HG03439 (cell line): ENCODE measurements at regions not wholly inside any gene's neighbourhood (a gene's known extent, or its start where the extent isn't known, plus 50 kb on each side); places are given as distances from the start of the nearest gene placed in this dataset.
"Not testable (repeated sequence)": the region's sequence is repeated elsewhere in the genome, so short reads cannot be mapped to it uniquely, and the experiment has no call there.

Experiments used
- ATAC-seq: cut with Tn5 transposase; IDR thresholded peaks from one replicate; pipeline ENCODE4 v1.9.1; 2021; ENCODE audit warnings: mild to moderate bottlenecking, moderate library complexity; ENCODE audit not compliant: unreplicated experiment

DNA sequence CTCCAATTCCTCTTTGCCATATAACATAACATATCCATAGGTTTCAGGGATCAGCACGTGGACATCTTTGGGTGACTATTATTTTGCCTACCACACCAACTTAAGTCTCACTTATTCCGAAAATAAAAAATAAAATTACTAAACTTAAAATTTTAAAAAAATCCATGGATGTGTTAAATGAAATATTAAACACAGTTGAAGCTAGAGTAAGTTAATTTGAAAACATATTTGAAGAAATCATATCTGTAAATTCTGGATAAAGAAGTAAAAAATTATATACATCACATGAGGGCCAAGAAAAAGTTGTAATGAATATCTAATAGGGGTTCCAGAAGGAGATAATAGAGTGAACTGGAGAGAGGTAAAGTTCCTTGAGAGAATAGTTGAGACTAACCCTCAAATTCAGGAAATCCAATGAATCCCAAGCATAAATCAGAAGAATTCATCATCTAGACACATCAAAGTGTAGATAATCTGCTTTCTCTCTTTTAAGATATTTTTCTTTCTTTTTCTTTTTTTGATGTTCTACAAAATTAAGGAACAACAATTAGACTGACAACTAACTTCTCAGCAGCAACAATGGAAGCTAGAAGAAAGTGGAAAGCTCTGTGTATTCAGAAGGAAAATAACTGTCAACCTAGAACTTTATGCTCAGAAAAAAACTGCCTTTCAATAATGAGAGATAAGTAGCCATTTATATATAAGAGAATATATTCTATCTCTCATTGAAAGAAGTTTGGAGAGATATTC lies 147.4 kb downstream of the ABHD5 start:
- ATAC-seq, result no peak

DNA sequence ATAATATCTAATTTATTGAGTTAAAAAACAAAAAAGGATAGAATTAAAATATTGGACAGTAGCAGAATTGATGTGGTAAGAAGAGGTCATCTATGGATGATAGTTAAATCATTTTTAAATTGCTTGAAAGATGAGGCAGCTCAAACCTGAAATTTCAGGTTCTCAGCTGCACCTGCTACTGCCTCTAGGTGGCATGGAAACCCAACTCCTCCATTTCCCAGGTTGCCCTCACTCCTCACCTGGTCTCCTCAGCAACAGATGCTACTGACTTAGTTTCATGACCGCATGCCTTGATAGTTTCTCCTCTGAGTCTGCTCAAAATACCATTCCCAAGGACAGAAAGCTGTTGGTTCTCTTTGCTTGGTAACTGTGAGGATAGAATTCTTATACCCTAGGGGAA lies 148.1 kb downstream of the ABHD5 start:
- no peak for ATAC-seq

DNA sequence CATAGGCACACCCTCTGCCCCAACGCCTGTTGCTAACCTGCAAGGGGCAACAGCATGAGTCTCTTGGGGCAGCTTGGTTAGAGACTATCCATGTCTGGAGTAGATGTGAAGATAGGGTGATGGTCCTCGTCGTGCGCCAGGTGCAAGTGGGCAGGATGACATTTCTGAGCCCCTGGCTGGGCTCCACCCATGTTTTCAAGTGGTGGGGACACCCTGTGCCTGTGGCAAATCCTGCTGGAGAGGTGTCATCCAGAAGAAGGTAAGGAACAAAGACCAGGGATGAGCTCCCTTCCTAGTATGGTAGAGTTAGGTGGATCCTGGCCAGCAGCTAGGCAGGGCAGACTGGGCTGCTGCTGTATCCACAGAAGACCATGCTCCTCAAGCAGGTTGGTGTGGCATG lies 152.6 kb downstream of the ABHD5 start:
- ATAC-seq, result no peak

- no peak for ATAC-seq
Measured at GRCh38 chr3:43844757-43845156, 154.0 kb downstream of the ABHD5 start.

DNA sequence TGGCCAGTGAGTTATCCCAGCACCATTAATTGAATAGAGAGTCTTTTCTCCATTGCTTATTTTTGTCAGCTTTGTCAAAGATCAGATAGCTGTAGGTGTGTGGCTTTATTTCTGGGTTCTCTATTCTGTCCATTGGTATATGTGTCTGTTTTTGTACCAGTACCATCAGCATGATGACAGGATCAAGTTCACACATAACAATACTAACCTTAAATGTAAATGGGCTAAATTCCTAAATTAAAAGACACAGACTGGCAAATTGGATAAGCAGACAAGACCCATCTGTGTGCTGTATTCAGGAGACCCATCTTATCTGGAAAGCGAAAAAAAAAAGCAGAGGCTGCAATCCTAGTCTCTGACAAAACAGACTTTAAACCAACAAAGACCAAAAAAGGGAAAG lies 154.8 kb downstream of the ABHD5 start:
- ATAC-seq, result not testable (repeated sequence)

GRCh38 chr3:43852066-43852465 lies 161.3 kb downstream of the ABHD5 start:
- ATAC-seq, result no peak

GRCh38 chr3:43854283-43854682 lies 163.5 kb downstream of the ABHD5 start:
- ATAC-seq, result no peak

GRCh38 chr3:43854916-43855315 lies 164.2 kb downstream of the ABHD5 start:
- no peak for ATAC-seq

GRCh38 chr3:43855674-43856299 lies 165.0 kb downstream of the ABHD5 start:
- no peak for ATAC-seq

- no peak for ATAC-seq
Measured at GRCh38 chr3:43856351-43856750, 165.6 kb downstream of the ABHD5 start.

DNA sequence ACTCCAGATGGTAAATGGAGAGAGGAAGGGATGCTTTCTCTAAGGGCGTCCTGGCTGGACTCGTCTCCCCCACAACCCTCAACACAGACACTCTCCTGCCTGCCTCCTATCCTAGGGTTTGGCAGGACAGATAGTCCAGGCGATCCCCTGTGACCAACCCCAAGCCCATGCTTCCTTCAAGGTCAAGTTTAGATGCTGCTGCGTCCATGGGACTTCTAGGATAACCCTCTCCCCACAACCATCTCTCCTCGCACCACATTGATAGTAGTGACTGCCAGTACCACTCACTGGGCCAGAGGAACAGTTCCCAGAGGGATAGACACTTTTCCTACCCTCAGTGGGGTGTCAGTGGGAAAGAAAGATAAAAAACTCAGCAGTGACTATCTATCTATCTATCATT lies 166.0 kb downstream of the ABHD5 start:
- ATAC-seq, result no peak

DNA sequence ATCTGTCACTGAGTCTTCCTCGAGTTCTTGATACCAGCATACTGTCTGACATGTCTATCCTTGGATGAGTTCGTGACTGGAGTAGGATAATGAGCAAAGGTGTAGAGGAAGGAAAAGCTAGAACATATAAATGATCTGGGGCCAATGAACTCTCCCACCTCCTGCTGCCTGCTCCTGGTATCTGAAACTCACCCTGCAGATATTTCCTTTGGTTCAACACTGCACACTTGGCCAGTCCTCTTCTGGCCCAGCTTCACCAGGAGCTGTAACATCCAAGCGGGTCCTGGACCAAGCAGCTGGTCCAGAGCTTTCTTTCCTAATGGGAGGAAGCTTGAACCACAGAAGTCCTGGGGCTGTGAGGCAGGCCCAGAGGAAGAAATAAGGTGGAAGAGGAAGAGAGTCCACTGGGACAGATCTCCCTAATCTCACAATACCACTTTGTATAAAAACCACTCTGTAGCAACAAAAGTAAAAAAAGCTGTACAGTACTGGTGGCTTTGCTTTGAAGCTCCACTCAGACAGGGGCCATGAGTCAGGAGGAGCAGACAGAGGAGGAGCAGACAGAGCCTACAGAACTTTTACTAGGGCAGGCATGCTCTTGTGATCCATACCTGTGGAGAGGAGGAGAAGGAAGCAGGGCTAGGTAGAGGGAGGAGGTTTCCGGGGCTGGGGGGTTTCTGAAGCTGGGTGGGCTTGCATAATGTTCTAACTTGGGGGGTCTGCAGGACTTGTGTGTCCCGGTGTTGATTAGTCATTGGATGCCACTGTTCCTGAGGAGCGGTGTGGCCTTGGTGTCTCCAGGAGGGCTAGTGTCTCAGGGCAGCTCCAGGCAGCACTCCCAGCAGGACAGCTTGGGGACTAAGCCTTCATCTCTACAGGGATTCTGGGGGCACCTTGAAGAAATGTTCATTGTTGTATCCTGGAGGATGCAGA lies 166.9 kb downstream of the ABHD5 start:
- no peak for ATAC-seq

DNA sequence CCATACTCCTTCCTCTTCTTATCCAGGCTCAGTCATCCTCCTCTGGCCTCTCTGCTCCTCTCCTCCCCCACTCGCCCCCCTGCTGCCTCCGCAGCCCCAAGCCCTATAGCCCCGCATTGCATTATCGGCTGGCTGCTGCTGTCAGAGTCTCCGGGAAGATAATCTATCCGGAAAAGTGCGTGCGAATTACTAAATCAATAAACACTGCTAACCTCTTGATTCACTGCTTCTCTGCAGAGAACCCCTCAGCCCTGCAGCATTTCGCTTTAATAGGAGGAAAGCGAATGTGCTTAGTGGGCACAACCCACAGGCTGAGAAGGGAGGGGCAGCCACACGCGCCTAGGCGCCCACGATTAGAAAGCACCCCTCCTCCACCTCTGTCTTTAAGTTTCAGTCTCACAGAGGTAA lies 167.6 kb downstream of the ABHD5 start:
- ATAC-seq, result no peak

DNA sequence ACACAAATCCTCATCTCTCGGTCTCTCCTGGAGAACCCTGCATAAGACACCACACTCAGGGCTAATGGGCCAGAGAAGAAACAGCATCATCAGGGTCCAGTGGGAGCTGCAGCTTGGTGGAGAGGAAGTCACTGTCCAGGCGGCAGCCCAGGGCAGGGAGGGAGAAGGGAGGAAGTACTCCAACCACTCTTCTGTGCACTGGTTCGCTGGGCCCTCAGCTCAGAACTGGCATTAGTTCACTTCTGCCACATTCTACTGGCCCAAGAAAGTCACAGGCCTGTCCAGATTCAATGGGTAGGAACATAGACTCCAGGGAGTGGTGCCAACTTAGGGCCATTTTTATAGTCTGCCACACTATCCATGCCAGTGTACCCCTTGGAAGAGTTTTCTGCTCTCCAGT lies 169.0 kb downstream of the ABHD5 start:
- no peak for ATAC-seq

GRCh38 chr3:43861635-43862034 lies 170.9 kb downstream of the ABHD5 start:
- no peak for ATAC-seq

- no peak for ATAC-seq
Measured at GRCh38 chr3:43862470-43862869, 171.7 kb downstream of the ABHD5 start.

GRCh38 chr3:43862992-43863805 lies 172.5 kb downstream of the ABHD5 start:
- no peak for ATAC-seq

DNA sequence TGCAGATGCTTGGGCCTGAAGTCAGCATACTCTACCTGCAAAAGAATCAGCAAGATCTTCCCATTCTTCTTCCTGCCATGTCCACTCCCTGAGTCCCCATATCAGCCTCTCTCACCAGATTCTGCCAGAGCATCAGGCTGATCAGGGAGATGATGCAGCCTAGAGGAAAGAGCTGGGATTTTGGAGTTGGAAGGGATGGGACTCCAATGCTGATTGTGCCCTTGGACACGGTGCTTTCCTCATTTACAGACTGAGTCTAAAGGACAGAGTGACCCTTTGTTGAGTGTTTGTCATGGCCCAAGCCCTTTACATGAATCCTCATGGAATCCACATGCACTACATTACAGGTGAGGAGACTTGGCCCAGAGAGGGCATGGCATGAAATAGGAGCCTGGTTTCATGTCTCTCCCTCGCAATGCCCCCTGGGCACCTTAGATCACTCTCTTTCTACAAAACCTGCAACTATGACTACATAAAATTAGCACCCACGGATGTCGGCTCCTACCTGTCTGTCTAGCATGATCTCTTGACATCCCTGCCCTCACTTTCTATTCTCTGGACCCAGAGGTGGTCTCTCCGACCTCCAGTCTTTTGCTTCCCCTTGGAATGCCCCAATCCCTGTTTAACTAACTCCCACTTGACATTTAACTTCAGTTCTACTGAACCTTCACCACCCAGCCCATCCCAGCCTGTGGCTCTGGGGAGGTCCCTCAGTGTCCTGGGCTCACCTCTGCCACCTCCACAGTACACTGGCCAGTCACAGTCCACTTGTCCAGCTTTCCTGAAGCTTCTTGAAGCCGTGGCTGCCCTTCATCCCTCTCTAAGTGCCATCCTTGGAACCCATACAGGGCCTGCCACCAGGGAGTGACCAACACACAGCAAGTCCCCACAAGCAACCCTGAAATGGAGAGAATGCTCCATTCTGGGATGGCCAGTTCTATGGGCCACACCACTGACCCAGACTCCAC lies 173.5 kb downstream of the ABHD5 start:
- no peak for ATAC-seq

DNA sequence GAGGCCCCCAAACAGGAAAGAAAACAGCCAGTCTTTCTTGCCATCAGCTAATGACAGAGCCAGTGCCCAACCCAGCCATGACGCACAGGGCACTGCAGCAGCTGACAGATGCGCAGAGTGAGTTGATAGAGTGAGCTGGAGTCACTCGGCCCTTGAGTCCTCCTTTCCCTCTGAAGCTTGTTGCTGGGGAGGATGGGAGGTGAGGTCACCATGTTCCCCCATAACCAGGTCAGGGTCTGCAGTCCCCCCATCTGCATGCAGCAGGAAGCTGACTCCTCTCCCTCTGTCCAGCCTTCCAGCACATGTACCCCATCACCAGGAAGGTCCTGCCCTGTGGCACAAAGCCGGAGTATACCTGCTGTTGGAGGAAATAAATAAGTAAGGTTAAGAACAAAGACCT lies 174.6 kb downstream of the ABHD5 start:
- no peak for ATAC-seq
